Progenitor cell of endocrine pancreas (in vitro differentiated cells): ENCODE measurements at regions not wholly inside any gene's neighbourhood (a gene's known extent, or its start where the extent isn't known, plus 50 kb on each side); places are given as distances from the start of the nearest gene placed in this dataset.

Source experiments
- DNase-seq: peaks from one replicate; pipeline ENCODE4 v3.0.0; 2021; ENCODE audit warnings: low spot score; ENCODE audit not compliant: unreplicated experiment
- H3K27ac Mint-ChIP-seq: 2 replicates; pipeline ENCODE4 v1.8.0; 2021; ENCODE audit warnings: mild to moderate bottlenecking, moderate library complexity, mixed read lengths
- H3K27me3 Mint-ChIP-seq: 2 replicates; pipeline ENCODE4 v1.8.0; 2021; ENCODE audit warnings: mixed read lengths
- H3K36me3 Mint-ChIP-seq: 2 replicates; pipeline ENCODE4 v1.8.0; 2022; ENCODE audit warnings: mixed read lengths; ENCODE audit not compliant: insufficient read depth
- H3K4me1 Mint-ChIP-seq: 2 replicates; pipeline ENCODE4 v1.8.0; 2021; ENCODE audit warnings: low read depth, mixed read lengths
- H3K4me3 Mint-ChIP-seq: 2 replicates; pipeline ENCODE4 v1.8.0; 2021; ENCODE audit warnings: low read depth, mild to moderate bottlenecking, moderate library complexity, mixed read lengths
- H3K9me3 Mint-ChIP-seq: 2 replicates; pipeline ENCODE4 v1.8.0; 2021; ENCODE audit warnings: low read depth, mixed read lengths
- TF ChIP-seq, protein P1 (sequence below): fragments of 200-600 bp; sonication (generic); IDR thresholded peaks from one replicate; pipeline ENCODE4 v1.5.0; 2021; ENCODE audit warnings: antibody characterized with exemption, mild to moderate bottlenecking; ENCODE audit not compliant: unreplicated experiment

DNA sequence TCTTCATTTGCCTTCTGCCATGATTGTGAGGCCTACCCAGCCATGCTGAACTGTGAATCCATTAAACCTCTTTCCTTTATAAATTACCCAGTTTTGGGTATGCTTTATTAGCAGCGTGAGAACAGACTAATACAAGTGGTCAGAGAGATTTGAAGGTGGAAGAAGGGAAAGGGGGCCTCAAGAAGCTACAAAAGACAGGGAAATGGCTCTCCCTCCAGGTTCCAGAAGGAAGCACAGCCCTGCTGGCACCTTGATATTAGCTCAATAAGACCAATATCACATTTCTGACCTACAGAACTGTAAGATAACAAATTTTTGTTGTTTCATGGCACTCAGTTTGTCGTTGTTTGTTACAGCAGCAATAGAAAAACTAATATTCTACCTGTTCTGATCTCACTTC lies 536.5 kb upstream of the MARCKS start:
- H3K27ac Mint-ChIP-seq: no peak overlapping the region
- H3K36me3 Mint-ChIP-seq: no peaks in the 10 kb centered on the region
- TF ChIP-seq, protein P1, sequence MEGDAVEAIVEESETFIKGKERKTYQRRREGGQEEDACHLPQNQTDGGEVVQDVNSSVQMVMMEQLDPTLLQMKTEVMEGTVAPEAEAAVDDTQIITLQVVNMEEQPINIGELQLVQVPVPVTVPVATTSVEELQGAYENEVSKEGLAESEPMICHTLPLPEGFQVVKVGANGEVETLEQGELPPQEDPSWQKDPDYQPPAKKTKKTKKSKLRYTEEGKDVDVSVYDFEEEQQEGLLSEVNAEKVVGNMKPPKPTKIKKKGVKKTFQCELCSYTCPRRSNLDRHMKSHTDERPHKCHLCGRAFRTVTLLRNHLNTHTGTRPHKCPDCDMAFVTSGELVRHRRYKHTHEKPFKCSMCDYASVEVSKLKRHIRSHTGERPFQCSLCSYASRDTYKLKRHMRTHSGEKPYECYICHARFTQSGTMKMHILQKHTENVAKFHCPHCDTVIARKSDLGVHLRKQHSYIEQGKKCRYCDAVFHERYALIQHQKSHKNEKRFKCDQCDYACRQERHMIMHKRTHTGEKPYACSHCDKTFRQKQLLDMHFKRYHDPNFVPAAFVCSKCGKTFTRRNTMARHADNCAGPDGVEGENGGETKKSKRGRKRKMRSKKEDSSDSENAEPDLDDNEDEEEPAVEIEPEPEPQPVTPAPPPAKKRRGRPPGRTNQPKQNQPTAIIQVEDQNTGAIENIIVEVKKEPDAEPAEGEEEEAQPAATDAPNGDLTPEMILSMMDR: no peak
- DNase-seq: no peak
- no peaks in the 10 kb centered on the region for H3K27me3 Mint-ChIP-seq
- H3K9me3 Mint-ChIP-seq: no peaks in the 10 kb centered on the region
- H3K4me3 Mint-ChIP-seq: no peak overlapping the region
- peaks cover 10% of the 10 kb centered on the region for H3K4me1 Mint-ChIP-seq

DNA sequence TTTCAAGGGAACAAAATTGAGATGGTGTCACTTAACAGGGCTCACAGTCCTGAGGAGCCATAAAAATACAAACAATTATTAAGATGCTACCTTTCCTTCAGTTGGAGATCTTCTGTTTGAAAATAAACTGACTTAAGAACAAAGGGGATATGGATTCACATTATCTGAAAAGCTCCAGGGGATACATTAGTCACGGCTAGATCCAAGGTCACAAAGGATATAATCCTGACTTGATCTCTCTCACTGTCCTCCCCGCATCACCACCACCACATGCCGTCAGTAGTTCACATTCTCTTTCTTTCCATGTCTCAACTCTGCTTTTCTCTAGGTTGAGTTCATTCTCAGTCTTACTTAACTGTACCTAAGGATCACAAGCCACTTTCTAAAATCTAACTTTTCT lies 530.4 kb upstream of the MARCKS start:
- H3K4me1 Mint-ChIP-seq: no peaks in the 10 kb centered on the region
- TF ChIP-seq, protein P1: no peak
- H3K27ac Mint-ChIP-seq: no peak overlapping the region
- H3K36me3 Mint-ChIP-seq: no peaks in the 10 kb centered on the region
- no peaks in the 10 kb centered on the region for H3K9me3 Mint-ChIP-seq
- no peak for DNase-seq
- H3K4me3 Mint-ChIP-seq: no peak overlapping the region
- no peaks in the 10 kb centered on the region for H3K27me3 Mint-ChIP-seq

- Mint-ChIP-seq H3K36me3 (no peaks in the 10 kb centered on the region), H3K9me3 (no peaks in the 10 kb centered on the region), H3K27ac (no peak overlapping the region), H3K4me3 (no peak overlapping the region), H3K27me3 (no peaks in the 10 kb centered on the region), H3K4me1 (no peaks in the 10 kb centered on the region)
- DNase-seq: no peak
- TF ChIP-seq, protein P1: no peak
Measured at GRCh38 chr6:113328886-113329381, 528.2 kb upstream of the MARCKS start.

GRCh38 chr6:113329942-113330635 lies 527.1 kb upstream of the MARCKS start:
- no peaks in the 10 kb centered on the region for H3K9me3 Mint-ChIP-seq
- no peaks in the 10 kb centered on the region for H3K36me3 Mint-ChIP-seq
- H3K4me1 Mint-ChIP-seq: no peaks in the 10 kb centered on the region
- TF ChIP-seq, protein P1: no peak
- H3K27me3 Mint-ChIP-seq: no peaks in the 10 kb centered on the region
- DNase-seq: no peak
- no peak overlapping the region for H3K4me3 Mint-ChIP-seq
- H3K27ac Mint-ChIP-seq: no peak overlapping the region

DNA sequence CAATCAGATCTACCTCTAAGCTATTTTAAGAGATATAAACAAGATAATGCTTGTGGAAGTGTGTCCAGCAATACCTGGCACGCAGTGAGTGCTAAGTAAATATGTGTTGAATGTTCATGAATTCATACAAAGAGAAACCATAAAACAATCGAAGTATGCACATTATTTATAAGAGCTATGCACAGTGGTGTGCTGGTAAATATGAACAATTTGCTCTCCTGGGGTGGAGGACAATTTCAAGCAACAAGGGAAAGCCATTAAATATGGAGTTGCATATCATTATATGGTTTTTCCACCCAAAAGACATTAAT lies 526.6 kb upstream of the MARCKS start:
- no peaks in the 10 kb centered on the region for H3K27me3 Mint-ChIP-seq

More for the DNA sequence above, 526.6 kb upstream of the MARCKS start:
- no peak for DNase-seq
- TF ChIP-seq, protein P1: no peak
- Mint-ChIP-seq H3K4me3 (no peak overlapping the region), H3K36me3 (no peaks in the 10 kb centered on the region), H3K4me1 (no peaks in the 10 kb centered on the region), H3K27ac (no peak overlapping the region), H3K9me3 (no peaks in the 10 kb centered on the region)
